Activated T-cell treated with anti-CD3 and anti-CD28 coated beads, Interleukin-2, amount 50 U/mL, for 1 hour (primary cell): ENCODE measurements at regions not wholly inside any gene's neighbourhood (a gene's known extent, or its start where the extent isn't known, plus 50 kb on each side); places are given as distances from the start of the nearest gene placed in this dataset.

Experiments
- DNase-seq: peaks from one replicate; pipeline ENCODE4 v3.0.0-alpha.2; 2020

GRCh38 chr6:147717991-147718390, 209.5 kb downstream of the SAMD5 start:
- no peak for DNase-seq

DNA sequence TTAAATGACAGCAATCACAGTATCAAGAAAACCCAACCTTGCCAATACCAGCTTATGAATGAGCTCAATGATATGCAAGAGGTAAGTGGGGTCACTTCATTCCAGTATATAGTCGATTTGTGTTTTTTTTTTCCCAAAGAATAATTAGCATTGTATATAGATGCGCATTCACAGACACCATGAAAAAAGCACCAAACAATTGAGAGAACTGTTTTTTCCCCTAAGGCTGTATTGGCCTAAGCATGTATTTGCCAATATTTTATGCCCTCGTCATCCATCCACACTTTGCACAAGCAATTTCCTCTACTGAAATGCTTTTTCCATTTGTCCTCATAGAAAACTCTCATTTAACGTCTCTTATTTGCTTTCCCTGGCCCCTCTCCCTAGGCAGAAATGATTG, 213.7 kb downstream of the SAMD5 start:
- DNase-seq, result no peak

- no peak for DNase-seq
These were observed 216.0 kb downstream of the SAMD5 start for GRCh38 chr6:147724454-147724853.

GRCh38 chr6:147726342-147726741, 217.9 kb downstream of the SAMD5 start:
- DNase-seq, result no peak

DNA sequence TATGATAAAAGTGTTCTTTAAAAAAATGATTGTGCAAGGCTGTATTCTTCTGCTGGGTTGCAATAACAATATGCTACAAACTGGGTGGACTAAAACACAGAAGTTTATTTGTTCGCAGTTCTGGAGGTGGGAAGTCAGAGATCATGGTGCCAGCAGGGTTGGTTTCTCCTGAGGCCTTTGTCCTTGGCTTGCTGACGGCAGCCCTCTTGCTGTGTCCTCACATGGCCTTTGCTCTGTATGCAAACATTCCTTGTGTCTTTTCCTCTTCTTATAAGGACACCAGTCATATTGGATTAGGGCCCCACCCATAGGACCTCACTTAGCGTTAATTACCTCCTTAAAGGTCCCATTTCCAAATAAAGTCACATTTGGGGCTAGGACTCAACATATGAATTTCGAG, 220.4 kb downstream of the SAMD5 start:
- DNase-seq, result no peak

- no peak for DNase-seq
These were observed 225.2 kb downstream of the SAMD5 start for GRCh38 chr6:147733686-147734085.

GRCh38 chr6:147734151-147734550, 225.7 kb downstream of the SAMD5 start:
- no peak for DNase-seq

DNA sequence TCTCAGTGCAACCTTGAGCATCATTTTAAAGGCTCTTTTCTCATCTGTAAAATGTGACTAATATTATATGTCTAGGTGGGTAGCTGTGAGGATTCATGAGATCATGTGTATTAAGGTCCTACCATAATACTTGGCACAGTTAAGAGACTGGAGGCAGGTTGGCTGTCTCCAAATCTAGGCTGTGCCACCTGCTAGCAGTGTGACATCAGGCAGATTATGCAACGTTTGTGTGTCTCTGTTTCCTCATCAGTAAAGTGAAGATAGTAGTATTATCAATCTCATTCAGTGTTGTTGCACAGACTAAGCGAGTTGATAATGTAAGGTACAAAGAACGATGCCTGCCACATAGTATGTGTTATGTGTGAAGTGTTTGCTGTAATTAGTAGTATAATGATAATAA, 227.4 kb downstream of the SAMD5 start:
- DNase-seq, result no peak

GRCh38 chr6:147737115-147737514, 228.6 kb downstream of the SAMD5 start:
- DNase-seq, result no peak

- no peak for DNase-seq
These were observed 229.6 kb downstream of the SAMD5 start for GRCh38 chr6:147738099-147738498.

- no peak for DNase-seq
These were observed 230.1 kb downstream of the SAMD5 start for GRCh38 chr6:147738516-147739162.

DNA sequence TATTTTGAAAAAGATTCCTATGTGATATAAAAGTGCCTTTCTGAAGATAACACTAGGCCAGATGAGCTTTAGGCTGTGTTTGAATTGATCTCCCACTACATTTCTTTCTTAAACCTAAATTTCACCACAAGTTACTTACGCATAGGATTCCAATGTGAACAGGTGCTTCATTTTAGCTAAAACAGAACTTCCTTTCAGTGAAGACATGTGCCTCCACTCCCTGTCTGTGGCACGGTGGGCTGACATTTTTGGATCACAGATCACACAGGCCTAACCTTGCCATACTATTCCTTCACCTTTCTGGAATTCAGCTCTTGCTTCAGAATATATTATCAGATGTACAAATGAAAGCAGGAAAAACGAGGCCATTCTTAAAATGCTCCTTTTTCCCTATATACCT, 231.8 kb downstream of the SAMD5 start:
- no peak for DNase-seq

DNA sequence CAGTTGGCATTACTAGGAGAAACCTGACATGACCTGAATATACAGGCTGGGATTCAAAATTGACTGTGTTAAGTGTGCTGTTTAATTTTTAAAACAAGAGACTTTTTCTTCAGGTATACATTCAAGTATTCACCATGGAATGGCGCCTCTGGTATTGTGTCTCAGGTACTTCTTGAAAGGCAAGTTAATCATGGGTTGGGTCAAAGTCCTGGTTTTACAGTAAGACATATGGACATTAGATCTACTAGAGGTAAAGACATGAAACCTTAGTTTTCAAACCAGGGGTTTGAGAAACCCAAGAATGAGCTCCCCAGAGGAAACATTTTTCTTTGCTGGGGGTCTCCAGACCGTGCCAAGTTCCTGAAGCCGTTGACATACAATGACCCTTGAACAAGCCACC, 232.4 kb downstream of the SAMD5 start:
- no peak for DNase-seq

DNA sequence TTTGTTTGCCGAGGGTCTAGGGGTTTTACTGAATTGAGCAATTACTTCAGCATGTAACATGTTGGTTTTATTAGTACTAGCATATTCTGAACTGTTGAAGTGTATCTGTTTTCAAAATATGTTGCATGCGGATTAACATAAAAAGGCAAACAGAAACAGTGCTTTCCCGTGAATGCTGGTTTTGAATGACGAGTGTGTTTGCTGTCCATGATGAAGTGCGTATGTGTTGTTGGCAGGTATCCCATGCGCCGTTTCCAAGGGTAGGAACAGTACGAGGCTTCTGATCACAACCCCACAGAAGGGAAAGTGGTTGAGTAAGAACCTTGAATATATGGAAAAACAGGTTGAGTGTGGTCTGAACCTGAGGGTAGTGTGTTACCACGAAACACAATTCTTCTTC, 232.9 kb downstream of the SAMD5 start:
- no peak for DNase-seq

DNA sequence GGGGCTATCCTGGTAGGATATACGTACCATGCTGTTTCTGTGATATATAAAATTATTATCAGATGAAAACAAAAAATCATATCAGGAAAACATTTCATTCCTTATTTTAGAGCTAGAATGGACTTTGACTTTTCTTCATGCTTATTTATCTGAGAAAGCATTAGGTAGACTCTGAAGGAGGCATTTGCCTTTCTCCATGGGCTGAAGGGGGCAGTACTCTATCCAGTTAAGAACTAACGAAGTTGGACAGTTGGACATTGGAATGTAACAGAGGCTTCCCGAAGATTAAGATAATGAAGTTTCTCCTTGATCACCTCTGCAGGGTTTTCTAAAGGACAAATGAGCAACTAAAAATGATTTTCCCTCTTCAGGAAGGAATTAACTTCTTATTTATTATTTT, 233.9 kb downstream of the SAMD5 start:
- DNase-seq, result no peak

DNA sequence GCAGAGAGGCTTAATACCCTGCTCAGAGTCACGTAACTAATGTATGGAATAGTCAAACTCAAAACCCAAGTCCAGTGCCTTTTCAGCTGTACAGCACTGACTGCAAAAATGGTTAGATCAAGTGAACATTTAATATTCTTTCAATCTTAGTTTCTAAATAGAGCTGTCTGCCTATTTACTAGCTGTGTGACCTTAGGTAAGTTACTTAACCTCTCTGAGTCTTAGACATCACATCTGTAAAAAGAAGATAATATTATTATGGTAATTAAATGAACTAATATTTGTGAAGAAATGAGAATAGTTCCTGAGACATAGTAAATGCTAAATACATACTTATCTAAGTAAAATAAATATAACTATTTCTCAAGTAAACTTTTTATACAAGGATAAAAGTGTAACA, 235.5 kb downstream of the SAMD5 start:
- no peak for DNase-seq

GRCh38 chr6:147749331-147749730, 240.8 kb downstream of the SAMD5 start:
- no peak for DNase-seq

GRCh38 chr6:147750413-147750812, 241.9 kb downstream of the SAMD5 start:
- DNase-seq, result no peak

GRCh38 chr6:147751232-147751631, 242.7 kb downstream of the SAMD5 start:
- no peak for DNase-seq

DNA sequence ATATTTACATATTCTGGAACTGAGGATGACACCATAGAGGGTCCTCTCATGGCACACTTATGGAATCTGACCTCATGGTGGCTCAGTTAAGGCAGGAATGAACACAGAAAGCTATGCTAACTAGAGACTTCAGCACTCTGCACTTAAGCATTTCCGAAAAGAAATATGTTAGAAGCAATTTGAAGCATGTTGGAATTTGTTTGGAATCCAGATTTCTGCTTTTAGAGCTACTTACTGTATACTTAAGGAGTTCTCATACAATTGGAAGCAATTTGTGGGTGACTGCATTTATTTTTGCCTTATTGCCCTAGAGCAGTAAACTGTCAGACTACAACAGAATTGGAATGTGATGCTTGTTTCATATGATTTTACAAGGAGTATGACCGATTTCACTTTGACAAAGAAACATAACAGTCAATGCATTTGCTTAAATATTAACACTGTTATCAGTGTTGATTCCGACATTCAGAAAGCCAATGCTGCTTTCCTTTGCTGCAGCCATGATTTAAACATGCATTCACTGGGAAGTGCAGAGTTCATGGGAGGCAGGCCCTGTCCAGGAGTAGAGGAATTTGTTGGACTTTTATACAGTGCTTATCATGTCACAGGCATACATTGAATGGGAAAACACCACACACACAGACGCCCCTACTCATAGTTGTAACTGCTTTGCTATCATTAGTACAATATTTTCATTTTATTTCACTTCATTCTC, 244.4 kb downstream of the SAMD5 start:
- DNase-seq, result no peak

DNA sequence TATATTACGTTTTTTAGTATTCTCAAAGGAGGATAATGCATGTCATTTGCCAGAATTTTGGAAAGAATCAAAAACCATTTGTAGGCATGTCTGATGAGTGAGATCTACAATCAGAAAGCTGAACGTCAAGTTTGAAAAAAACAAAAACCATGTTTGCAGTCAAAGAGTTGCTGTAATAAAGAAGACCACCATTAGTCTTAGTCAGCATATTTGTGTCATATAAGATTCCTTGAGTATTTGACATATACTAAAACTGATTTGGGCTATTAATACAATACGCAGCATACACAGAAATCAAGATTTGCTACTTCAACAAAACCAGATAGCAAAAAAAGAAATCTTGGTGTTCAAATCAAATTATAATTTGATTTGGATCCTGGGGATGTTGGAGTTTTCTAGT, 247.5 kb downstream of the SAMD5 start:
- no peak for DNase-seq

GRCh38 chr6:147756891-147757290, 248.4 kb downstream of the SAMD5 start:
- no peak for DNase-seq

DNA sequence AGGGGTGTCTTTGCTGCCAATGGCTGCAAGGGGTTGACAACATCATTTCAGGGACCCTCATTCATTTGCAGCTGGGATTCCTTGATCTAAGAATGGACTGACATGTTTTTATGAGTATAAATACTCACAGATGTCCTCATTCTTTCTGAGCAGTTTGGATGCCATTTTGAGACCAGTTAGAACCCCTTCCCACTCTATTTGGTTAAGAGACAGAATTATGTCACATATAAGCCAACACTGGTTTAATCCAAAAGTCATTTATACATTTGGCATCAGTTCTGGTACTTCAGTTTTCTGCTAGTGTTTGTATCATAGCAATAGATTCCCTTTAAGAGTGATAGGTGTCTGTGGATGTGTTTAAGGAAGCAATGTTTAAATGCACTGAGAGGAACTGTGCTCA, 248.8 kb downstream of the SAMD5 start:
- DNase-seq, result no peak

GRCh38 chr6:147758303-147758702, 249.8 kb downstream of the SAMD5 start:
- no peak for DNase-seq

DNA sequence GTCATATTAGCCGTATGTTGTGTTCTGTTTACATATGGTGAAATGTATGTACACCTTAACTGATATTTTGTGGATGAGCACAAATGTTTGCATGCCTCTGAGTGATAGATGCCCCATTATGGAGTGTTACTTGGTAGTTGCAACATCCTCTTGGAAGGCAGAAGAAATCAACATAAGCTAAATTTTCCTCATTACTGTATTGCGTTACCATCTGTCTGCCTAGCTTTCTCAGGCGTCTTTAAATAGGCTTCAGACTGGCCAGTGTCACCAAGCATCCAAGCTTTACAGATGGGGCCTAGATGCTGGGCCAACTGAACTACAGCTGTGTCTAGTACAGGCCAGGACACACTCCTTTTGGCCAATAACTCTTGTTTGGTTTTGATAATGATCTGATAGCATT, 250.6 kb downstream of the SAMD5 start:
- no peak for DNase-seq
